Muscle layer of colon (tissue), 2 donors: ENCODE measurements at regions not wholly inside any gene's neighbourhood (a gene's known extent, or its start where the extent isn't known, plus 50 kb on each side); places are given as distances from the start of the nearest gene placed in this dataset.

Experiments
- H3K27ac ChIP-seq: one replicate; pipeline ENCODE4 v1.7.0; 2013; ENCODE audit warnings: low read depth, mild to moderate bottlenecking, low read length, moderate library complexity
- H3K27me3 ChIP-seq, 2 donors: one replicate each; pipeline ENCODE4 v1.7.0; 2013; ENCODE audit warnings: low read length in 2 of 2, mild to moderate bottlenecking in 2 of 2; ENCODE audit not compliant: insufficient read depth in 2 of 2, control insufficient read depth in 1 of 2
- H3K36me3 ChIP-seq: one replicate; pipeline ENCODE4 v1.7.0; 2013; ENCODE audit warnings: mild to moderate bottlenecking, low read length; ENCODE audit not compliant: insufficient read depth
- H3K4me1 ChIP-seq: one replicate; pipeline ENCODE4 v1.7.0; 2013; ENCODE audit warnings: mild to moderate bottlenecking, low read length; ENCODE audit not compliant: insufficient read depth
- H3K4me3 ChIP-seq, 2 donors: one replicate each; pipeline ENCODE4 v1.7.0; 2013; ENCODE audit warnings: low read length in 2 of 2, low read depth in 1 of 2, mild to moderate bottlenecking in 1 of 2, moderate library complexity in 1 of 2
- H3K9ac ChIP-seq: one replicate; pipeline ENCODE4 v1.7.0; 2013; ENCODE audit warnings: low read length
- H3K9me3 ChIP-seq: one replicate; pipeline ENCODE4 v1.7.0; 2013; ENCODE audit warnings: mild to moderate bottlenecking, low read length
- donor health status: abdominal sarcoma.
- donor health status: Adenocarcinoma of cecum.

DNA sequence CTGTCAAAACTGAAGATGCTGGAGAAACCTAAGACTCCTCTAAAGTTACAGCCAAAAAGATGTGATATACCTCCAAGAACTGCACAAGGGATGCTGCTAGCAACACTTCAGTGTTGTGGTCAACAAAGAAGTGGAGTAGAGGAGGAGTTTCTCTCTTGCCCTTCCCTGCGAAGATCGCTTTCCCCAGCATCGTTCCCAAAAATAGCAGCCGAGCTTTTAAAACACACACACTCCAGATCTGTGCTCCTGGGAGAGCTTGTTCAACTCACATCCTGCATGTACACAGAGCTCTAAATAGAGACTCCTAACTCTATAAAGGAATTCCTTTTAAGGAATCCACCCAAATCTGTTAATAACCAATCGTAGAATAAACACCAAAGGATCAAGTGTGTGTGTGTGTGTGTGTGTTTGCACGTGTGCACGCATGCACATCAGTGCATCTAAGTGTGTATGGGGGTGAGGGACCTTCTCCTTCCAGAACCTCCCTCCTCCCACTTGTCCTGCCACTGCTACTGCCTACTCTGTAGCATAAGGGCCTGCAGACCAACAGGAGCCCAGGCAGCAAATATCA, 58.5 kb downstream of the PSMG1 start:
- no peak overlapping the region for H3K9ac ChIP-seq
- no peak overlapping the region for H3K4me3 ChIP-seq
- H3K27me3 ChIP-seq: no peaks in the 10 kb centered on the region
- H3K4me1 ChIP-seq: peaks cover 12% of the 10 kb centered on the region
- peak overlapping the region; percentile 50 for H3K27ac ChIP-seq
- H3K9me3 ChIP-seq: no peaks in the 10 kb centered on the region
- H3K36me3 ChIP-seq: no peaks in the 10 kb centered on the region

DNA sequence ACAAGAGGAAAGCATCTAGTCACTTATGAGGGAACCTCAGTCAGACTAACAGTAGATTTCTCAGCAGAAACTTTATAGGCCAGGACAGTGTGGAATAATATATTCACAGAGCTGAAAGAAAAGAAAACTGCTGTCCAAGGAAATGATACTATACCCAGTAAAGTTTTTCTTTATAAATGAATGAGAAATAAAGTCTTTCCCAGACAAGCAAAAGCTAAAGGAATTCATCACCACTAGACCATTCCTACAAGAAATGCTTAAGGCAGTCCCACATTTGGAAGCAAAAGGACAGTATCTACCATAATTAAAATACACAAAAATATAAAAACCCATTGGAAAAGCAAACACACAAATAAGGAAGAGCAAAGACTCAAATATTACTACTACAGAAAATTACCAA, 59.9 kb downstream of the PSMG1 start:
- Histone ChIP-seq H3K4me3 (no peak overlapping the region), H3K9me3 (no peaks in the 10 kb centered on the region), H3K9ac (no peak overlapping the region), H3K27me3 (no peaks in the 10 kb centered on the region), H3K27ac (no peak overlapping the region), H3K36me3 (no peaks in the 10 kb centered on the region), H3K4me1 (peaks cover 12% of the 10 kb centered on the region)

DNA sequence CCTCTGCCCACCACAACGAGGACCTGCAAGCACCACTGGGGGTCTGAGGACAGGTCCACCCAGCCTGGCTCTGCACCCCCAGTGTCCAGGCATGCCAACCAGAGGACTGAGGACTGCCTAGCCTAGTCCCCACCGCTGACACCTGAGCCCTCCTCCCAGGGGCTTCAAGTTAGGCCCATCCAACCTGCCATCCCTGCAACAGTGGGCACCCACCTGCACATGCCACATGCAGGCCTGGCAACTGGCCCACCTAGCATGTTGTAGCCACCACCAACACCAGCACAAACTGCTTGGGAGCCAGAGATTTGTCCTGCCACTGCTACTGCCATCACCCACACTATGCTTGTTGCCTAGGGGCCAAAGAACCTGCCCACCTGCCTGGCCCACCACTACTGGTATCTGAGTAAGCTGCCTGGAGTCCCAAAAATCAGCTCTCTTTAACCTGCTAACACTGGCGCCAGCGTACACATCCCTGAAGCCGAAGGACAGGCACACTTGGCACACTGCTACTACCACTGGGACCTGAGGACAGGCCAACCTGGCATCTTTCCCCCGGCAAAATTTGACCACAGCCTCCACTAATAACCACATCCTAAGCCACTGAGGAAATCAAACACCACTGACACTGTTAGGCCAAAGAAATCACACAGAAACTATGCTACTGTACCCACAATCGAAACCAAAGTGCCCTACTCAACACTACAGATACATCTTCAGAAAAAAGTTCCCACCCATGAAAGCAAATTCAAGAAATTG, 61.5 kb downstream of the PSMG1 start:
- Histone ChIP-seq H3K9ac (no peak overlapping the region), H3K4me3 (no peak overlapping the region), H3K36me3 (no peaks in the 10 kb centered on the region), H3K27ac (no peak overlapping the region), H3K9me3 (no peaks in the 10 kb centered on the region), H3K27me3 (no peaks in the 10 kb centered on the region), H3K4me1 (peaks cover 12% of the 10 kb centered on the region)

DNA sequence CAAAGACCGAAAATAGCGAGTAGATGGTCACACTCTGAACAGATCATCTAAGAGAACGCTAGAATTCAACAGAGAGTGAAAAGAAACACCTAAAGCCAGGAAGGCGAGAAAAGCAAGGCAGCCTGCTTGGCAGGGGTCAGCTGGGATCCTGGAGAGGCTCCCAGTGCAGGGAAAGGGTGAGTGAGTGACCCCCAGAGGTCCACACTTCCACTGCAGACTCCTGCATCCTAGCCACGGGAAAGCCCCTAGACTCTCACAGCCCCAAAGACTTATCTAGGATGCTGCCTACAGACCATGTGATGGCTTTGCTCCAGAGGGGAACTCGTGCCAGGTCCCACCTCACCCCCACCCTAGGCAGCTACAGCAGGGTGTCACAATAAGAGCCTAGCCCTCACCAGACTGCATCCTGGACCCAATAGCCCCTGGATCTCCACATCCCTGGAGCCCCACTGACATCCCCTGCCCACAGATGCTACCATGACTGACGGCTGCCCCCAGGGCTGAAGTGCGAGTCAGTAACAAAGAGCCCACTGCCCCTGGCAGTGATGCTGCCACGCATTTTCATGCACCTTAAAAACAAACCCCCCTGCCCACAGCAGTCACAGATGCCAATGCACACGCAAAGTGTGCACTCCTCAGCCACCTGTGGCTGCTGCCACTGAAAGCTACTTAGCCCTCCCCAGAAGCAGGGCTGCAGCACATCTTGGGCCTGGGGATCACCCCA, 62.2 kb downstream of the PSMG1 start:
- no peak overlapping the region for H3K9ac ChIP-seq
- H3K9me3 ChIP-seq: no peaks in the 10 kb centered on the region
- peaks cover 12% of the 10 kb centered on the region for H3K4me1 ChIP-seq
- H3K27me3 ChIP-seq: no peaks in the 10 kb centered on the region
- H3K27ac ChIP-seq: no peak overlapping the region
- H3K36me3 ChIP-seq: no peaks in the 10 kb centered on the region
- H3K4me3 ChIP-seq: no peak overlapping the region

DNA sequence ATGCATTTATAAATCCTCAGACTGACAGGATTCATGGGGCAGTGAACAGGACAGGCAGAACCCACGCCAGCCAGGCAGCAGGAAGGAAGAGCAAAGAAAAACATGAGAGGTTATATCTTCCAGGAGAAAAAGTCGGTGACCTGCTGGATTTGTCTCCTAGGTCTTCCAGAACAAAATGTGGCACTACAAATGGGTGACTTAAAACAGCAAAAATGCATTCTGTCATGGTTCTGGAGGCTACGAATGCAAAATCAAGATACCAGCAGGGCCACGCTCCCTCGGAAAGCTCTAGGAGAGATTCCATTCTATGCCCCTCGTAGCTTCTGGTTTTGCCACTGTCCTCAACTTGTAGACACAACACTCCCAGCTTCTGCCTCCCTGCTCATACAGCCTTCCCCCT, 63.4 kb downstream of the PSMG1 start:
- Histone ChIP-seq H3K27ac (no peak overlapping the region), H3K4me3 (no peak overlapping the region), H3K9ac (no peak overlapping the region), H3K9me3 (no peaks in the 10 kb centered on the region), H3K36me3 (no peaks in the 10 kb centered on the region), H3K4me1 (peaks cover 7% of the 10 kb centered on the region), H3K27me3 (no peaks in the 10 kb centered on the region)

DNA sequence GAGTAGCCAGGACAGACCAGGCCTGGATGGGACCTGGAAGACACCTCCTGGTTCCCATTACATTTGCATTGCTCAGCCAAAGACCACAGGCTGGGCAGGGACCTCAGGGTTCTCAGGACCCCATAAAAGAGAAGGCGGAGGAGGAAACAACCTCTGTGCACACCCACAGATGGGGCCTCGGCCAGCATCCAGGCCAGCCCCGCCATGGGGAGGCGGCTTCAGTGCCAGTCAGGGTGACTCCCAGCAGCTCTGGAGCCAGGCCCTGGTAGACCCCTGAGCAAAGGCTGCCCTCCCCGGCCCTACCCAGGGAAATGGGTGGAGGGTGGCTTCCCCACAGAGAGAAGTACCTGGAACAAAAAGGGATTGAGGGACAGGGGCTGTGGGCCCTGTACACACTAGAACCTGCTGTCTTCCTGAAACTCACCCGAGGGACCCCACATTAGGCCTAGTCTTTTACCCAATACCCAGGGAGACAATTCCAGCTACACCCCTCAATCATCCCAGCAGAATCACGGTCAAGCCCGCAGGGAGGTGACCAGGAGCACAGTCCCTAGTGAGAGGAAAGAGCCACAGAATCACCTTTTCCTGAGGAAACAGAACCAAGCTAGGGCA, 64.5 kb downstream of the PSMG1 start:
- Histone ChIP-seq H3K9ac (no peak overlapping the region), H3K27me3 (no peaks in the 10 kb centered on the region), H3K4me1 (no peaks in the 10 kb centered on the region), H3K27ac (no peak overlapping the region), H3K36me3 (no peaks in the 10 kb centered on the region), H3K4me3 (no peak overlapping the region), H3K9me3 (no peaks in the 10 kb centered on the region)

DNA sequence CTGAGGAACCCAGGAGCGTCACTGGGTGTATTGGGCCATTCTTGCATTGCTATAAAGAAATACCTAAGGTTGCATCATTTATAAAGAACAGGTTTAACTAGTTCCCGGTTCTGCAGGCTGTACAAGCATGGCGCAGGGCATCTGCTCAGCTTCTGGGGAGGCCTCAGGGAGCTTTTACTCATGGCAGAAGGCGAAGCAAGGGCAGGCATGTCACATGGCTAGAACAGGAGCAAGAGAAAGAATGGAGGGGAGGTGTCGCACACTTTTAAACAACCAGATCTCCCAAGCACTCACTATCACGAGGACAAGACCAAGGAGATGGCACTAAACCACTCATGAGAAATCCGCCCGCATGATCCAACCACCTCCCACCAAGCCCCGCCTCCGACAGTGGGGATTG, 65.2 kb downstream of the PSMG1 start:
- Histone ChIP-seq H3K9ac (no peak overlapping the region), H3K9me3 (no peaks in the 10 kb centered on the region)

DNA sequence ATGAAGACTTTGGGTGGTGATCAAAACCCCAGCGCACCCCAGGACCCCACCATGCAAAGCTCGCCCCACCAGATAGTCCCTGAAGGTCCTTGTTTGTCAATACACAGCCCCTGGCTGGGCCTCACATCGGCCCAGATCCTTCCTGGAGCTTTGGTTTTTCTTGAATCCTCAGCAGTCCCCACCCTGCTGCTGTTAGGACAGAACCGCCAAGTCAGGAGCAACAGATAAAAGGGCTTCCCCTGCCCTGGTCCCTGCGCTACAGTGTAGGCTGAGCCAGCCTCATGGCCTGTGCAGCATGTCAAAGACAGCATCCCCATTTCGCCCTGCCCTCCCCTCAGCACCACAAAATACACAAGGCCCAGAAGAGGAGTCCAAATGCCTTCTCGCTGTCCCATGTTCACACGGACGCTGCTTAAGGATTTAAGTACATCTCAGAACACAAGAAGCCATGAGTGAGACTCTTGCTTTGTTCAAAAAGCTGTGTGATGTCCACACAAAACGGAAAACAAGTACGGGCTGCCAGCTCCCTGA, 65.7 kb downstream of the PSMG1 start:
- Histone ChIP-seq H3K9me3 (no peaks in the 10 kb centered on the region), H3K4me1 (no peaks in the 10 kb centered on the region), H3K27ac (no peak overlapping the region), H3K9ac (no peak overlapping the region), H3K27me3 (no peaks in the 10 kb centered on the region), H3K36me3 (no peaks in the 10 kb centered on the region), H3K4me3 (no peak overlapping the region)

More for the DNA sequence above, 65.2 kb downstream of the PSMG1 start:
- no peaks in the 10 kb centered on the region for H3K27me3 ChIP-seq
- no peak overlapping the region for H3K27ac ChIP-seq
- no peak overlapping the region for H3K4me3 ChIP-seq
- H3K36me3 ChIP-seq: no peaks in the 10 kb centered on the region
- H3K4me1 ChIP-seq: no peaks in the 10 kb centered on the region

DNA sequence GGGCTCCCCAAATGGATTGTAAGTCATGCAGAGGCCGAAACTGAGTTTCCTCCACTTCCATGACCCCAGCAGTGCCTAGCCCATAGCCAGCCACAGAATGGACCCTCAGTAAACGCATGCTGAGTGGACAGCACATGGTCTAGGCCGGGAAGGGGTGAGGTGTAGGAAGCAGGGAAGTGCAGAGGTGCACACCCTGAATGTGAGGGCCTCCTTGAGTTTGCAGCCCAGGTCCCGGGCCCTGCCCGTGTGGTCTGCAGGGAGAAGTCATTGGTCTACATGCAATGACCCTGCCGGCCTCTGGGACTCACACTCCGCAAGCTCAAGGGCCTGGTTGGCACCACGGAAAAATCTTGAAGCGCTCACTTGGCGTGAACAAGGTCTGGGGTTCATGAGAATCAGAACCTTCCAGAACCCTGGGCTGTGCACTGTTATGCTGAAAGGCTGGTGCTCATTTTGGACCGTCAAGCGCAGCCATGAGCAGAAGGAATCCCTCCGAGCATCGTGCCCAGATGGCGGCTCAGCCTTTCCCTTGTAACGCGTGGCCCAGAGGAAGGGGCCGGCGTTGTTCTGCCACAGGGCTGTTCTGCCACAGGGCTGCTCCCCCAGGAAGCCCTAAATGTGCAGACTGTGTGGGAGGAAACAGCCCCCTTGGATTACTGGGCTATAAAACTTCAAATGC, 66.4 kb downstream of the PSMG1 start:
- Histone ChIP-seq H3K9me3 (no peaks in the 10 kb centered on the region), H3K4me1 (no peaks in the 10 kb centered on the region), H3K27me3 (no peaks in the 10 kb centered on the region), H3K36me3 (no peaks in the 10 kb centered on the region), H3K4me3 (no peak overlapping the region), H3K9ac (no peak overlapping the region), H3K27ac (no peak overlapping the region)

DNA sequence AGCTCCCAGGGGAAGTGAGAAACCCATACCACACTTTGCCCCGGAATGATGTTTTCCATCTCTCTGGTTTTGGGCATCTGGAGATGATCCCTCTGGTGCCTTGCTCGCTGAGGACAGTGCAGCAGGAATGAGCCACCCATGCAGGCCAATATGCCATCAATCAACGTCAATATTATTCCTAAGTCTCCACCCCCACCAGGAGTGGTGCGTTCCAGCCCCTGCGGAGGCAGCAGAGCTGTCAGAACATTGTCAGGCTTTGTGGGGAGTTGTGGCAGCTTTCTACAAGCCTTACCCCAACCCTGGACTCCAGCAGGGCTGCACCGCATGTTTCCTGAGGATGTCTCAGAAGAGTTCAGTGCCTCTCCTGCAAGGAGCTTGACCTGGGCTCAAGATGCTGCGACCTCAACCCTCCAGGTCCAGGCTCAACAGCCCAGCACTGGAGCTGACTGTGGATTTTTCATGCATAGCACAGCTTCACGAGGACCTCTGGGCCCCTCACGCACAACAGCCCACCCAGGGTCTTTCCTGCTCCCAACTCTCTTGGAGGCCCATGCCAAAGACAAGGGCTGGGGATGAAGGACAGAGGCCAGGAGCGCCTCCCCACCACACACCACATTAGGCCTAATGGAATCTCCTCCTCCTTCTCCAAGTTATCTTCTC, 67.5 kb downstream of the PSMG1 start:
- no peak overlapping the region for H3K4me3 ChIP-seq
- H3K9ac ChIP-seq: no peak overlapping the region
- no peak overlapping the region for H3K27ac ChIP-seq
- H3K4me1 ChIP-seq: no peaks in the 10 kb centered on the region
- no peaks in the 10 kb centered on the region for H3K9me3 ChIP-seq
- H3K27me3 ChIP-seq: no peaks in the 10 kb centered on the region
- no peaks in the 10 kb centered on the region for H3K36me3 ChIP-seq
